COLO668 (cell line): ENCODE measurements at regions not wholly inside any gene's neighbourhood (a gene's known extent, or its start where the extent isn't known, plus 50 kb on each side); places are given as distances from the start of the nearest gene placed in this dataset.
"Not testable (repeated sequence)": the region's sequence is repeated elsewhere in the genome, so short reads cannot be mapped to it uniquely, and the experiment has no call there.

Experiments used
- DNase-seq: peaks from one replicate; lab custom pipeline; 2025; ENCODE audit not compliant: unreplicated experiment; lab: John Stamatoyannopoulos, UW

- DNase-seq = no peak
Measured at GRCh38 chr16:5214466-5214865, 116.9 kb upstream of the EEF2KMT start.

GRCh38 chr16:5212501-5212900, 114.9 kb upstream of the EEF2KMT start:
- not testable (repeated sequence) for DNase-seq

- not testable (repeated sequence) for DNase-seq
Measured at GRCh38 chr16:5207862-5208498, 110.4 kb upstream of the EEF2KMT start.

GRCh38 chr16:5207001-5207523, 109.5 kb upstream of the EEF2KMT start:
- no peak for DNase-seq

GRCh38 chr16:5206331-5206990, 108.9 kb upstream of the EEF2KMT start:
- DNase-seq = no peak

- DNase-seq = no peak
Measured at GRCh38 chr16:5205361-5206040, 107.9 kb upstream of the EEF2KMT start.

GRCh38 chr16:5203675-5204074, 106.1 kb upstream of the EEF2KMT start:
- DNase-seq = not testable (repeated sequence)

- DNase-seq = no peak
Measured at GRCh38 chr16:5200123-5200522, 102.5 kb upstream of the EEF2KMT start.

GRCh38 chr16:5196204-5196603, 98.6 kb upstream of the EEF2KMT start:
- no peak for DNase-seq

- no peak for DNase-seq
Measured at GRCh38 chr16:5193861-5194260, 96.3 kb upstream of the EEF2KMT start.

- DNase-seq = no peak
Measured at GRCh38 chr16:5188989-5189352, 91.4 kb upstream of the EEF2KMT start.

- no peak for DNase-seq
Measured at GRCh38 chr16:5188318-5188988, 90.9 kb upstream of the EEF2KMT start.

- DNase-seq = no peak
Measured at GRCh38 chr16:5187402-5187952, 89.9 kb upstream of the EEF2KMT start.

- no peak for DNase-seq
Measured at GRCh38 chr16:5186381-5186903, 88.8 kb upstream of the EEF2KMT start.

- no peak for DNase-seq
Measured at GRCh38 chr16:5176505-5176904, 78.9 kb upstream of the EEF2KMT start.

GRCh38 chr16:5175266-5175665, 77.7 kb upstream of the EEF2KMT start:
- DNase-seq = no peak

GRCh38 chr16:5166486-5166885, 68.9 kb upstream of the EEF2KMT start:
- no peak for DNase-seq

- not testable (repeated sequence) for DNase-seq
Measured at GRCh38 chr16:5165429-5165828, 67.8 kb upstream of the EEF2KMT start.

GRCh38 chr16:5162801-5163200, 65.2 kb upstream of the EEF2KMT start:
- not testable (repeated sequence) for DNase-seq

- not testable (repeated sequence) for DNase-seq
Measured at GRCh38 chr16:5161888-5162287, 64.3 kb upstream of the EEF2KMT start.

GRCh38 chr16:5160010-5160409, 62.4 kb upstream of the EEF2KMT start:
- not testable (repeated sequence) for DNase-seq
